ENCODE measurements at regions not wholly inside any gene's neighbourhood (a gene's known extent, or its start where the extent isn't known, plus 50 kb on each side); places are given as distances from the start of the nearest gene placed in this dataset.
A peak's percentile ranks its signal among the peaks of the same experiment; 100 is the strongest.

GRCh38 chr15:29618586-29618985 lies 203.7 kb downstream of the TJP1 start:
- no peak overlapping the region for H3K27ac ChIP-seq (ENCODE audit: low read depth, low read length)
- TF ChIP-seq CTCF (IDR thresholded peaks at IDR 0.05; ENCODE audit: low read depth, low read length): no peak
- no peak for DNase-seq (ENCODE audit: low read depth, low spot score)
- H3K9me3 ChIP-seq (ENCODE audit: control insufficient read depth, insufficient read depth, low read length): no peaks in the 10 kb centered on the region
- no peak overlapping the region for H3K4me3 ChIP-seq (ENCODE audit: low read depth, low read length)
- POLR2A ChIA-PET: no interaction called here
- no peaks in the 10 kb centered on the region for H3K27me3 ChIP-seq (ENCODE audit: control insufficient read depth, insufficient read depth, low read length)
- CTCF ChIA-PET: no interaction called here

DNA sequence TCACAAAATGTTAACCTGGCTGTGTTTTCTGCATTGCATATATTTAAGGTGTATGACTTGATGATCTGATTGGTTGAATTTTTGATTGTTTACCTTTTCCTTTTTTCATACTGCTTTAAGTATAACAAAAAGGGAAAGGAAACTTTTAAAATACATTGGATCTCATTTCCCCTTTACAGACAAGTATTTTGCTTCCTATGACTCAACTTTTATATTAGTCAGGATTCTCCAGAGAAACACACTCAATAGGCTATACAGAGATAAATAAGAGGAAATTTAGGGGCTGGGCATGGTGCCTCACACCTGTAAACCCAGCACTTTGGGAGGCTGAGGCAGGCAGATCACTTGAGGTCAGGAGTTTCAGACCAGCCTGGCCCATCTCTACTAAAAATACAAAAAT lies 205.8 kb downstream of the TJP1 start:
- ChIA-PET CTCF (interaction anchor here (0.6 kb wide), 1 partner anchor 459 kb away, joined by 3 read pairs; no protein-coding TSS in a partner anchor), POLR2A (no interaction called here)
- no peak for TF ChIP-seq CTCF (IDR thresholded peaks at IDR 0.05; ENCODE audit: low read depth, low read length)
- no peaks in the 10 kb centered on the region for H3K9me3 ChIP-seq (ENCODE audit: control insufficient read depth, insufficient read depth, low read length)
- no peak overlapping the region for H3K27ac ChIP-seq (ENCODE audit: low read depth, low read length)
- H3K4me3 ChIP-seq (ENCODE audit: low read depth, low read length): no peak overlapping the region
- H3K27me3 ChIP-seq (ENCODE audit: control insufficient read depth, insufficient read depth, low read length): no peaks in the 10 kb centered on the region
- DNase-seq (ENCODE audit: low read depth, low spot score): no peak

DNA sequence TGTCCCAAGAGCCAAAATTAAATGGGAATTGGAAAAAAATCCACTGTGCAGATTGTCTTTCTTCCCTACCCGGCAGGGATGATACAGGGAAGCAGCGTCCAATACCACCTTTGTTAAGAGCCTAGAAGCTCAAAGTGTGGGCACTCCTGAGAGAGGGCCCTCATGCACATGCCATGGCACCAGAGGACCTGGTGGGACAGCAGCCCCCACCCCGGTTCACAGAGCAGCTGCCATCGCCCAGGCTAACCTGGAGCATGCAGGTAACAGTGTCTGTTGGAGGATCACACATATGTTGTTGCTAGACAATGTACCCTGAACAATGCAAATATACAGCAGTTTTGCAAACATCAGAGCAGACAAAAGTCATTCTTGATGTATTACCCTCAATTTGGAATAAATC lies 206.5 kb downstream of the TJP1 start:
- ChIA-PET POLR2A (no interaction called here), CTCF (interaction anchor here (0.6 kb wide), 1 partner anchor 459 kb away, joined by 3 read pairs; no protein-coding TSS in a partner anchor)
- Histone ChIP-seq H3K9me3 (ENCODE audit: control insufficient read depth, insufficient read depth, low read length) (no peaks in the 10 kb centered on the region), H3K27me3 (ENCODE audit: control insufficient read depth, insufficient read depth, low read length) (no peaks in the 10 kb centered on the region), H3K27ac (ENCODE audit: low read depth, low read length) (no peak overlapping the region), H3K4me3 (ENCODE audit: low read depth, low read length) (no peak overlapping the region)
- TF ChIP-seq CTCF (IDR thresholded peaks at IDR 0.05; ENCODE audit: low read depth, low read length): no peak
- no peak for DNase-seq (ENCODE audit: low read depth, low spot score)

- TF ChIP-seq CTCF (IDR thresholded peaks at IDR 0.05; ENCODE audit: low read depth, low read length): no peak
- Histone ChIP-seq H3K27me3 (ENCODE audit: control insufficient read depth, insufficient read depth, low read length) (no peaks in the 10 kb centered on the region), H3K4me3 (ENCODE audit: low read depth, low read length) (no peak overlapping the region), H3K9me3 (ENCODE audit: control insufficient read depth, insufficient read depth, low read length) (no peaks in the 10 kb centered on the region), H3K27ac (ENCODE audit: low read depth, low read length) (no peak overlapping the region)
- CTCF ChIA-PET: interaction anchor here (0.6 kb wide), 1 partner anchor 40 kb away, joined by 3 read pairs; no protein-coding TSS in a partner anchor
- POLR2A ChIA-PET: no interaction called here
- no peak for DNase-seq (ENCODE audit: low read depth, low spot score)
Observed at GRCh38 chr15:29613951-29614382, 208.3 kb downstream of the TJP1 start.

DNA sequence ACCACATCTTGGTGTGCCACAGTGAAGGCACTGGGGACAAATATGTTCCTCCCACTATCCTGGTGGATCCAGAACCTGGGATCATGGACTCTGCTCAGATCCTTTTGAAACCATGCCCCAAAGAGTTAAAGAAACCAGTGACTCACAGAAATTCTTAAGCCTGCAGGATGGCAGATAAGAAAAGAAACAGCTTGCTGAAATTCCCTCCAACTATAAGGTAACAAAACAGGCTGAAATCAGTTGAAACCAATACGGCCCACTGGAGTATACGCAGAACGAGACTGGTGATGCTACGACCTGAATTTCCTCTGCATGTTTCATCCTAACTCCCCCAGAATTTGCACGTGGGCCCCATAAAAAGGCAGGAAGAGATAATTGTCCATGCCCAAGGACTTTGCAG lies 209.6 kb downstream of the TJP1 start:
- no peaks in the 10 kb centered on the region for H3K27me3 ChIP-seq (ENCODE audit: control insufficient read depth, insufficient read depth, low read length)
- ChIA-PET CTCF (no interaction called here), POLR2A (no interaction called here)
- H3K9me3 ChIP-seq (ENCODE audit: control insufficient read depth, insufficient read depth, low read length): no peaks in the 10 kb centered on the region
- no peak overlapping the region for H3K4me3 ChIP-seq (ENCODE audit: low read depth, low read length)
- DNase-seq (ENCODE audit: low read depth, low spot score): no peak
- peak overlapping the region; percentile 31 for H3K27ac ChIP-seq (ENCODE audit: low read depth, low read length)
- no peak for TF ChIP-seq CTCF (IDR thresholded peaks at IDR 0.05; ENCODE audit: low read depth, low read length)
